Mammary epithelial cell (primary cell): ENCODE measurements at regions not wholly inside any gene's neighbourhood (a gene's known extent, or its start where the extent isn't known, plus 50 kb on each side); places are given as distances from the start of the nearest gene placed in this dataset.

Experiments used
- EZH2 ChIP-seq: IDR thresholded peaks from 2 replicates; pipeline ENCODE4 v1.6.1; 2012; ENCODE audit warnings: low read length, inconsistent platforms, borderline replicate concordance
- TF ChIP-seq, protein P1 (sequence below), 2 donors: IDR thresholded peaks in 1 of 2; conservative IDR thresholded peaks in 1 of 2; 2 replicates each; pipeline ENCODE4 v1.5.1; 2011 to 2012; ENCODE audit warnings: inconsistent platforms in 2 of 2, low read length in 2 of 2, mild to moderate bottlenecking in 2 of 2, control low read depth in 1 of 2, low read depth in 1 of 2; ENCODE audit not compliant: insufficient read depth in 1 of 2; ENCODE audit errors: extremely low read depth in 1 of 2

DNA sequence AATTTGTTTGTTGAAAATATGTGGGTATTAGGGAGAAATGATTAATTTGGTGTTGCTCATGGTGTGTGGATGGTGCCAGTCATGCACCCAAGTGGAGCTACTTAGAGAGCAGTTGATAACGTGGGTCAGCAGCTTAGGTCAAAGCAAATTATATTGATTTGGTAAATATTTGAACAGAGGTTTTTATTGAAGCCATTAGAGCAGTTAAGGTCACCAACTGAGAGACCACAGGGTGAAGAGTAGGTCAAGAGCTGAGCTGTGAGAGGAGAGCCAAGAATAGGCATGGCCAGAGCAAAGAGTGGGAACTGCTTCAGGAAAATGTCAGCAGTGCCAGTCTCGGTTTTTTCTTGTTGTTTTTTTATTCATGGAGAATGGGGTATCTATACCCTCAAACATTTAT is 97.9 kb downstream of the TMEM168 start:
- TF ChIP-seq, protein P1, sequence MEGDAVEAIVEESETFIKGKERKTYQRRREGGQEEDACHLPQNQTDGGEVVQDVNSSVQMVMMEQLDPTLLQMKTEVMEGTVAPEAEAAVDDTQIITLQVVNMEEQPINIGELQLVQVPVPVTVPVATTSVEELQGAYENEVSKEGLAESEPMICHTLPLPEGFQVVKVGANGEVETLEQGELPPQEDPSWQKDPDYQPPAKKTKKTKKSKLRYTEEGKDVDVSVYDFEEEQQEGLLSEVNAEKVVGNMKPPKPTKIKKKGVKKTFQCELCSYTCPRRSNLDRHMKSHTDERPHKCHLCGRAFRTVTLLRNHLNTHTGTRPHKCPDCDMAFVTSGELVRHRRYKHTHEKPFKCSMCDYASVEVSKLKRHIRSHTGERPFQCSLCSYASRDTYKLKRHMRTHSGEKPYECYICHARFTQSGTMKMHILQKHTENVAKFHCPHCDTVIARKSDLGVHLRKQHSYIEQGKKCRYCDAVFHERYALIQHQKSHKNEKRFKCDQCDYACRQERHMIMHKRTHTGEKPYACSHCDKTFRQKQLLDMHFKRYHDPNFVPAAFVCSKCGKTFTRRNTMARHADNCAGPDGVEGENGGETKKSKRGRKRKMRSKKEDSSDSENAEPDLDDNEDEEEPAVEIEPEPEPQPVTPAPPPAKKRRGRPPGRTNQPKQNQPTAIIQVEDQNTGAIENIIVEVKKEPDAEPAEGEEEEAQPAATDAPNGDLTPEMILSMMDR (conservative IDR thresholded peaks at IDR 0.05 in 1 of 2, IDR thresholded peaks at IDR 0.05 in 1 of 2; ENCODE audit: extremely low read depth in 1 of 2, insufficient read depth in 1 of 2, low read depth in 1 of 2, low read length in 2 of 2): no peak
- TF ChIP-seq EZH2: no peak
